CD4-positive, alpha-beta T cell treated with Interleukin-12 subunit alpha and Interleukin-12 subunit beta, for 1 hour (primary cell): ENCODE measurements at regions not wholly inside any gene's neighbourhood (a gene's known extent, or its start where the extent isn't known, plus 50 kb on each side); places are given as distances from the start of the nearest gene placed in this dataset.
"Not testable (repeated sequence)": the region's sequence is repeated elsewhere in the genome, so short reads cannot be mapped to it uniquely, and the experiment has no call there.

ENCODE experiments used
- DNase-seq: peaks from one replicate; pipeline ENCODE4 v3.0.0-alpha.2; 2020

- no peak for DNase-seq
Observed at GRCh38 chr6:15953152-15953880, 175.6 kb upstream of the MYLIP start.

GRCh38 chr6:15952231-15953151 lies 176.4 kb upstream of the MYLIP start:
- no peak for DNase-seq

- no peak for DNase-seq
Observed at GRCh38 chr6:15950962-15951569, 177.8 kb upstream of the MYLIP start.

- no peak for DNase-seq
Observed at GRCh38 chr6:15949982-15950381, 178.9 kb upstream of the MYLIP start.

- no peak for DNase-seq
Observed at GRCh38 chr6:15948930-15949900, 179.7 kb upstream of the MYLIP start.

- no peak for DNase-seq
Observed at GRCh38 chr6:15947923-15948322, 181.0 kb upstream of the MYLIP start.

- DNase-seq = no peak
Observed at GRCh38 chr6:15947436-15947835, 181.4 kb upstream of the MYLIP start.

GRCh38 chr6:15946701-15947385 lies 182.0 kb upstream of the MYLIP start:
- no peak for DNase-seq

- no peak for DNase-seq
Observed at GRCh38 chr6:15945593-15946159, 183.2 kb upstream of the MYLIP start.

- no peak for DNase-seq
Observed at GRCh38 chr6:15943423-15943822, 185.5 kb upstream of the MYLIP start.

- no peak for DNase-seq
Observed at GRCh38 chr6:15941168-15941567, 187.7 kb upstream of the MYLIP start.

GRCh38 chr6:15938107-15938506 lies 190.8 kb upstream of the MYLIP start:
- DNase-seq = no peak

GRCh38 chr6:15937602-15938001 lies 191.3 kb upstream of the MYLIP start:
- DNase-seq = no peak

GRCh38 chr6:15936503-15936902 lies 192.4 kb upstream of the MYLIP start:
- no peak for DNase-seq

GRCh38 chr6:15935661-15936060 lies 193.2 kb upstream of the MYLIP start:
- no peak for DNase-seq

- DNase-seq = not testable (repeated sequence)
Observed at GRCh38 chr6:15931697-15932096, 197.2 kb upstream of the MYLIP start.

GRCh38 chr6:15930207-15930606 lies 198.7 kb upstream of the MYLIP start:
- DNase-seq = no peak

GRCh38 chr6:15929685-15930084 lies 199.2 kb upstream of the MYLIP start:
- DNase-seq = no peak

- no peak for DNase-seq
Observed at GRCh38 chr6:15927531-15928225, 201.2 kb upstream of the MYLIP start.

- no peak for DNase-seq
Observed at GRCh38 chr6:15926256-15926655, 202.6 kb upstream of the MYLIP start.

- DNase-seq = no peak
Observed at GRCh38 chr6:15924893-15925292, 204.0 kb upstream of the MYLIP start.
